GM19324 (cell line): ENCODE measurements at regions not wholly inside any gene's neighbourhood (a gene's known extent, or its start where the extent isn't known, plus 50 kb on each side); places are given as distances from the start of the nearest gene placed in this dataset.
"Not testable (repeated sequence)": the region's sequence is repeated elsewhere in the genome, so short reads cannot be mapped to it uniquely, and the experiment has no call there.

Experiments used
- ATAC-seq: cut with Tn5 transposase; IDR thresholded peaks from one replicate; pipeline ENCODE4 v1.9.1; 2021; ENCODE audit warnings: mild to moderate bottlenecking, moderate library complexity; ENCODE audit not compliant: unreplicated experiment, low FRiP score

- ATAC-seq: peak; percentile 43
Observed at GRCh38 chr17:72560303-72561247, 439.8 kb downstream of the SOX9 start.

GRCh38 chr17:72561266-72561665 lies 440.4 kb downstream of the SOX9 start:
- no peak for ATAC-seq

GRCh38 chr17:72561680-72562079 lies 440.9 kb downstream of the SOX9 start:
- no peak for ATAC-seq

- no peak for ATAC-seq
Observed at GRCh38 chr17:72562615-72563188, 441.9 kb downstream of the SOX9 start.

- ATAC-seq: no peak
Observed at GRCh38 chr17:72563952-72564351, 443.1 kb downstream of the SOX9 start.

- no peak for ATAC-seq
Observed at GRCh38 chr17:72565006-72565405, 444.2 kb downstream of the SOX9 start.

GRCh38 chr17:72565758-72566157 lies 444.9 kb downstream of the SOX9 start:
- no peak for ATAC-seq

GRCh38 chr17:72566671-72567484 lies 446.1 kb downstream of the SOX9 start:
- no peak for ATAC-seq

- no peak for ATAC-seq
Observed at GRCh38 chr17:72567774-72568173, 447.0 kb downstream of the SOX9 start.

GRCh38 chr17:72569148-72569946 lies 448.5 kb downstream of the SOX9 start:
- ATAC-seq: no peak

GRCh38 chr17:72571813-72572396 lies 451.1 kb downstream of the SOX9 start:
- ATAC-seq: no peak

GRCh38 chr17:72572604-72573491 lies 452.0 kb downstream of the SOX9 start:
- ATAC-seq: no peak

GRCh38 chr17:72573492-72573801 lies 452.6 kb downstream of the SOX9 start:
- ATAC-seq: not testable (repeated sequence)

GRCh38 chr17:72574675-72575510 lies 454.1 kb downstream of the SOX9 start:
- no peak for ATAC-seq

GRCh38 chr17:72575542-72576233 lies 454.9 kb downstream of the SOX9 start:
- no peak for ATAC-seq

GRCh38 chr17:72576289-72576759 lies 455.5 kb downstream of the SOX9 start:
- ATAC-seq: no peak

GRCh38 chr17:72578817-72579470 lies 458.1 kb downstream of the SOX9 start:
- no peak for ATAC-seq
